ENCODE measurements at regions not wholly inside any gene's neighbourhood (a gene's known extent, or its start where the extent isn't known, plus 50 kb on each side); places are given as distances from the start of the nearest gene placed in this dataset.

- no peak overlapping the region for H4K91ac ChIP-seq (ENCODE audit: insufficient read length, low read depth, low read length)
- TF ChIP-seq, protein P1, sequence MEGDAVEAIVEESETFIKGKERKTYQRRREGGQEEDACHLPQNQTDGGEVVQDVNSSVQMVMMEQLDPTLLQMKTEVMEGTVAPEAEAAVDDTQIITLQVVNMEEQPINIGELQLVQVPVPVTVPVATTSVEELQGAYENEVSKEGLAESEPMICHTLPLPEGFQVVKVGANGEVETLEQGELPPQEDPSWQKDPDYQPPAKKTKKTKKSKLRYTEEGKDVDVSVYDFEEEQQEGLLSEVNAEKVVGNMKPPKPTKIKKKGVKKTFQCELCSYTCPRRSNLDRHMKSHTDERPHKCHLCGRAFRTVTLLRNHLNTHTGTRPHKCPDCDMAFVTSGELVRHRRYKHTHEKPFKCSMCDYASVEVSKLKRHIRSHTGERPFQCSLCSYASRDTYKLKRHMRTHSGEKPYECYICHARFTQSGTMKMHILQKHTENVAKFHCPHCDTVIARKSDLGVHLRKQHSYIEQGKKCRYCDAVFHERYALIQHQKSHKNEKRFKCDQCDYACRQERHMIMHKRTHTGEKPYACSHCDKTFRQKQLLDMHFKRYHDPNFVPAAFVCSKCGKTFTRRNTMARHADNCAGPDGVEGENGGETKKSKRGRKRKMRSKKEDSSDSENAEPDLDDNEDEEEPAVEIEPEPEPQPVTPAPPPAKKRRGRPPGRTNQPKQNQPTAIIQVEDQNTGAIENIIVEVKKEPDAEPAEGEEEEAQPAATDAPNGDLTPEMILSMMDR (conservative IDR thresholded peaks at IDR 0.05): no peak
- no peaks in the 10 kb centered on the region for H3K79me2 ChIP-seq (ENCODE audit: insufficient read depth, low read length)
- no peaks in the 10 kb centered on the region for H3K79me1 ChIP-seq (ENCODE audit: insufficient read depth, low read depth, low read length, poor library complexity, severe bottlenecking)
- no peak overlapping the region for H2AFZ ChIP-seq (ENCODE audit: low read length)
- H3K23me2 ChIP-seq (ENCODE audit: insufficient read length, low read depth, low read length, poor library complexity, severe bottlenecking): no peaks in the 10 kb centered on the region
- H3K27ac Mint-ChIP-seq: peak overlapping the region in 1 of 3 experiments; percentile 51; a peak in 1 of 7 replicates
- no peaks in the 10 kb centered on the region for H4K20me1 ChIP-seq (ENCODE audit: control insufficient read depth, insufficient read depth, insufficient read length)
- no peak for DNase-seq
- peak overlapping the region; percentile 56 for H3K18ac ChIP-seq (ENCODE audit: insufficient read length, low read depth, low read length)
- peaks cover 35 to 43% of the 10 kb centered on the region in 2 experiments for H3K4me1 Mint-ChIP-seq
- H3K23ac ChIP-seq (ENCODE audit: insufficient read length, low read depth, low read length): no peak overlapping the region
- H3K36me3 Mint-ChIP-seq (ENCODE audit: insufficient read depth in 1 of 3, low read depth in 3 of 3): no peaks in the 10 kb centered on the region
- no peak overlapping the region for H3K4me3 Mint-ChIP-seq
- H3K9ac ChIP-seq (ENCODE audit: extremely low read depth, insufficient read length, low read length): no peak overlapping the region
- H3K4ac ChIP-seq (ENCODE audit: low read depth, low read length): no peak overlapping the region
- no peak overlapping the region for H2BK5ac ChIP-seq (ENCODE audit: insufficient read length, low read length)
- H3K4me1 ChIP-seq (ENCODE audit: insufficient read depth, low read length): no peaks in the 10 kb centered on the region; the same call in 1 of the 2 replicates
- H3K9me3 ChIP-seq (ENCODE audit: control insufficient read depth, low read depth, low read length): no peaks in the 10 kb centered on the region
- no peak overlapping the region for H2BK15ac ChIP-seq (ENCODE audit: low read depth, low read length)
- H3T11ph ChIP-seq (ENCODE audit: low read length): no peak overlapping the region
- peaks cover 13% of the 10 kb centered on the region for H3K27me3 Mint-ChIP-seq (ENCODE audit: low read depth)
- no peak overlapping the region for H3K4me2 ChIP-seq (ENCODE audit: insufficient read depth, insufficient read length, low read length)
- no peak overlapping the region for H2BK12ac ChIP-seq (ENCODE audit: insufficient read length, low read depth, low read length)
- no CpG with 5 or more reads among the region's 15 CpGs for WGBS (ENCODE audit: extremely low coverage, insufficient read length, low lambda C conversion rate)
- H4K8ac ChIP-seq (replicated peaks; ENCODE audit: insufficient read length, low read depth, low read length): no peak overlapping the region
- no peak overlapping the region for H3K27ac ChIP-seq (ENCODE audit: insufficient read length, low read depth, low read length)
- H3K27me3 ChIP-seq (ENCODE audit: insufficient read depth, low read length): no peaks in the 10 kb centered on the region
- H2BK120ac ChIP-seq (ENCODE audit: low read depth, low read length, poor library complexity, severe bottlenecking): no peak overlapping the region
- H3K14ac ChIP-seq (ENCODE audit: insufficient read depth, low read length): no peak overlapping the region; the same call in 1 of the 2 replicates
- H4K5ac ChIP-seq (ENCODE audit: insufficient read length, low read depth, low read length): no peak overlapping the region
- H2AK5ac ChIP-seq (ENCODE audit: insufficient read length, low read length): no peak overlapping the region
- no peak overlapping the region for H3K56ac ChIP-seq (ENCODE audit: insufficient read length, low read depth, low read length)
- H3K9me3 Mint-ChIP-seq: no peaks in the 10 kb centered on the region
- H2BK20ac ChIP-seq (ENCODE audit: low read depth, low read length, poor library complexity, severe bottlenecking): no peak overlapping the region
Measured at GRCh38 chr3:44058022-44058867, 183.4 kb upstream of the TOPAZ1 start.

All from H9 (cell line).